GM12878 (cell line): ENCODE measurements at regions not wholly inside any gene's neighbourhood (a gene's known extent, or its start where the extent isn't known, plus 50 kb on each side); places are given as distances from the start of the nearest gene placed in this dataset.

Experiments used
- ATAC-seq: fragments of 200-7000 bp; cut with Tn5 transposase; 3 replicates; pipeline ENCODE4 v1.9.1; 2020; ENCODE audit warnings: mild to moderate bottlenecking, moderate library complexity
- BruUV-seq: library from RNA; stranded (reverse); fragments of 400-500 nt; replicated peaks from 2 replicates; lab custom pipeline; 2021; lab: Mats Ljungman, UMichigan
- CTCF ChIA-PET: fragments of 300-600 bp; sonication (Branson Sonifier 250); formaldehyde crosslinking; extraction: SDS; loops from one replicate; lab custom pipeline; 2021; ENCODE audit warnings: inconsistent platforms; lab: Yijun Ruan, JAX
- POLR2A ChIA-PET: fragments of 350-600 bp; formaldehyde crosslinking; extraction: SDS; loops from one replicate; lab custom pipeline; 2021; ENCODE audit warnings: inconsistent platforms; lab: Charles Lee
- RAD21 ChIA-PET: fragments of 300-600 bp; sonication (Branson Sonifier 250); formaldehyde crosslinking; loops from one replicate; lab custom pipeline; 2023; ENCODE audit warnings: antibody characterized with exemption; ENCODE audit not compliant: unreplicated experiment; lab: Charles Lee
- SMC1A ChIA-PET: fragments of 300-600 bp; sonication (Branson Sonifier 250); formaldehyde crosslinking; loops from one replicate; lab custom pipeline; 2023; ENCODE audit not compliant: unreplicated experiment, uncharacterized antibody; lab: Charles Lee
- DNase-seq: peaks from one replicate; pipeline ENCODE4 v3.0.0-alpha.2; 2011; ENCODE audit warnings: low read depth, low spot score
- FAIRE-seq: peaks from 3 replicates; lab custom pipeline; 2011; peaks lifted over from hg19 to GRCh38; lab: Jason Lieb, UNC
- H2AFZ ChIP-seq: 2 replicates; pipeline ENCODE4 v1.6.0; 2011; ENCODE audit warnings: low read depth, low read length, control low read depth; ENCODE audit not compliant: control insufficient read depth
- H3K27ac ChIP-seq: 2 replicates; pipeline ENCODE4 v1.5.1; 2011; ENCODE audit warnings: control low read depth; ENCODE audit not compliant: control insufficient read depth, insufficient read depth
- H3K27me3 ChIP-seq, 2 experiments: replicated peaks in 1 of 2; 2 replicates each; pipeline versions ENCODE4 v1.6.0 to v1.6.1; 2011; ENCODE audit warnings: low read length in 1 of 2; ENCODE audit not compliant: control insufficient read depth in 2 of 2, insufficient read depth in 2 of 2
- H3K36me3 ChIP-seq, 2 experiments: 2 replicates each; pipeline ENCODE4 v1.5.1; 2011; ENCODE audit warnings: low read length in 1 of 2; ENCODE audit not compliant: control insufficient read depth in 2 of 2, insufficient read depth in 2 of 2
- H3K4me1 ChIP-seq: 2 replicates; pipeline ENCODE4 v1.6.1; 2011; ENCODE audit warnings: mild to moderate bottlenecking, low read length, moderate library complexity, mixed read lengths; ENCODE audit not compliant: control insufficient read depth, insufficient read depth
- H3K4me2 ChIP-seq: 2 replicates; pipeline ENCODE4 v1.6.0; 2011; ENCODE audit warnings: control low read depth; ENCODE audit not compliant: control insufficient read depth, insufficient read depth
- H3K4me3 ChIP-seq: fragments of 200-600 bp; sonication (generic); 2 replicates; pipeline ENCODE4 v1.5.1; 2016
- H3K79me2 ChIP-seq: 2 replicates; pipeline ENCODE4 v1.6.0; 2011; ENCODE audit warnings: low read length; ENCODE audit not compliant: control insufficient read depth, insufficient read depth
- H3K9ac ChIP-seq: 2 replicates; pipeline ENCODE4 v1.8.0; 2011; ENCODE audit warnings: low read length, control low read depth, mixed read lengths; ENCODE audit not compliant: control insufficient read depth, insufficient read depth
- H3K9me3 ChIP-seq: replicated peaks from 3 replicates; pipeline ENCODE4 v1.5.1; 2011; ENCODE audit warnings: mild to moderate bottlenecking, low read length; ENCODE audit not compliant: control insufficient read depth, insufficient read depth
- H4K20me1 ChIP-seq: 2 replicates; pipeline ENCODE4 v1.6.0; 2011; ENCODE audit not compliant: control insufficient read depth, insufficient read depth
- CEBPZ ChIP-seq: fragments of 150-350 bp; IDR thresholded peaks from 2 replicates; pipeline ENCODE4 v1.6.1; 2016; ENCODE audit warnings: low read depth, low read length
- CHD4 ChIP-seq: fragments of 200-600 bp; sonication (generic); IDR thresholded peaks from 2 replicates; pipeline ENCODE4 v1.6.1; 2016; ENCODE audit warnings: mild to moderate bottlenecking
- E4F1 ChIP-seq: fragments of 450-650 bp; IDR thresholded peaks from 2 replicates; pipeline ENCODE4 v1.6.1; 2018; ENCODE audit warnings: borderline replicate concordance, mild to moderate bottlenecking; ENCODE audit not compliant: partially characterized antibody
- HCFC1 ChIP-seq: fragments of 150-350 bp; IDR thresholded peaks from 2 replicates; pipeline ENCODE4 v1.6.1; 2014; ENCODE audit warnings: low read length
- KAT2A ChIP-seq: conservative IDR thresholded peaks from 2 replicates; pipeline ENCODE4 v1.6.1; 2011; ENCODE audit warnings: low read depth, low read length; ENCODE audit not compliant: control insufficient read depth
- NFIC ChIP-seq: IDR thresholded peaks from 2 replicates; pipeline ENCODE4 v1.6.1; 2012; ENCODE audit warnings: low read depth, mild to moderate bottlenecking, inconsistent platforms, low read length, moderate library complexity
- RAD51 ChIP-seq: fragments of 450-650 bp; IDR thresholded peaks from 2 replicates; pipeline ENCODE4 v1.6.1; 2016; ENCODE audit warnings: moderate library complexity, mild to moderate bottlenecking, inconsistent platforms
- RELA ChIP-seq: fragments of 450-650 bp; IDR thresholded peaks from 2 replicates; pipeline ENCODE4 v1.8.0; 2014; ENCODE audit warnings: borderline replicate concordance; ENCODE audit not compliant: partially characterized antibody
- SIX5 ChIP-seq: IDR thresholded peaks from 2 replicates; pipeline ENCODE4 v1.6.1; 2011; ENCODE audit warnings: mild to moderate bottlenecking, low read depth, low read length, moderate library complexity; ENCODE audit not compliant: severe bottlenecking
- TBL1XR1 ChIP-seq: IDR thresholded peaks from 2 replicates; pipeline ENCODE4 v1.6.1; 2012; ENCODE audit warnings: low read depth, low read length, improper control_type of control experiment
- TCF12 ChIP-seq: IDR thresholded peaks from 2 replicates; pipeline ENCODE4 v1.6.1; 2011; ENCODE audit warnings: low read depth, mild to moderate bottlenecking, low read length
- TCF7 ChIP-seq: IDR thresholded peaks from 2 replicates; pipeline ENCODE4 v1.6.1; 2014; ENCODE audit warnings: antibody characterized with exemption, borderline replicate concordance
- WGBS: methylation state at CpG from one replicate; pipeline ENCODE4 v1.1.6; 2016; ENCODE audit warnings: low lambda C conversion rate; ENCODE audit not compliant: insufficient replicate concordance, insufficient coverage; ENCODE audit errors: missing lambda C conversion rate; 5-methylcytosine and 5-hydroxymethylcytosine counted together
- in situ Hi-C: fragments of 300-500 bp; cut with MboI; formaldehyde crosslinking; loops from 9 replicates; pipeline ENCODE4 v1.14.3; 2018; ENCODE audit warnings: mixed read lengths
- intact Hi-C: fragments of 100-400 bp; cut with micrococcal nuclease; formaldehyde crosslinking; loops from one replicate; pipeline ENCODE4 v1.14.2; 2022; ENCODE audit not compliant: unreplicated experiment
- TF ChIP-seq, protein P1 (sequence below): fragments of 450-650 bp; IDR thresholded peaks from 2 replicates; pipeline ENCODE4 v1.6.1; 2016; ENCODE audit warnings: mild to moderate bottlenecking

DNA sequence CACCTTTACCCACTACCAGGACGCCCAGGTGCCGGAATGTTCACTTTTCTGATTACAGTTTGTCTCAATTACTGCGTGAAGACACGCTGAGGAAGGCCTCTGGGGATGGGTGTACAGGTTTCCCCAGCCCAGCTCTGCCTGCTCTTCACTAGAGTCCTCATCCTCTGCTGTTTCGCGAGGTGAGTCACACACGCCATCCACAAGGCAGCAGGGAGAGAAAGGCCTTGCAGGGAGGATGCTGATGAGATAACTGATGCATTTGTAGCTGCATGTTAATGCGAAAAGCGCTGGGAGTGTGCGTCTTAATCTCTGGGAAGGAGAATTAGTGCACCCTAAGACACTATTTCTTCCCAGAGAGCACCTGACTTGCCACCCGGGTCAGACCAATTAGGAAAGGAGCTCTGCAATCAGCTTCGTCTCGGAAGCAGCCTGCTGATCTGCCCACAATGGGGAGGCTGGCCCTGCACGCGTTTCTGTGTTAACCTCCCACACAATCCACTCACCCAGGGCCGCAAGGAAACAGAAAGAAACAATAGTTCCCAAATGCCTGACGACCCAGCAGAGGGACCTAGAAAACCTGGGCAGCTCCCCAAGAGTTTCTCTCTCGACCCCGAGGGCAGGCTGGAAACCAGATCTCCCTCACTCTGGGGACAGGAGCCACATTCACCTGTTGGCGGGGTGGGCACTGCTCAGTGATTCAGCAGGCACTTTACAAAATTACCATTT, 578.7 kb downstream of the GLRX3 start (continued):
- TF ChIP-seq, protein P1, sequence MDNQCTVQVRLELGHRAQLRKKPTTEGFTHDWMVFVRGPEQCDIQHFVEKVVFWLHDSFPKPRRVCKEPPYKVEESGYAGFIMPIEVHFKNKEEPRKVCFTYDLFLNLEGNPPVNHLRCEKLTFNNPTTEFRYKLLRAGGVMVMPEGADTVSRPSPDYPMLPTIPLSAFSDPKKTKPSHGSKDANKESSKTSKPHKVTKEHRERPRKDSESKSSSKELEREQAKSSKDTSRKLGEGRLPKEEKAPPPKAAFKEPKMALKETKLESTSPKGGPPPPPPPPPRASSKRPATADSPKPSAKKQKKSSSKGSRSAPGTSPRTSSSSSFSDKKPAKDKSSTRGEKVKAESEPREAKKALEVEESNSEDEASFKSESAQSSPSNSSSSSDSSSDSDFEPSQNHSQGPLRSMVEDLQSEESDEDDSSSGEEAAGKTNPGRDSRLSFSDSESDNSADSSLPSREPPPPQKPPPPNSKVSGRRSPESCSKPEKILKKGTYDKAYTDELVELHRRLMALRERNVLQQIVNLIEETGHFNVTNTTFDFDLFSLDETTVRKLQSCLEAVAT: no peak
- TF ChIP-seq TBL1XR1: no peak
- no peak for TF ChIP-seq RELA
- no peak for TF ChIP-seq RAD51
- TF ChIP-seq, all 136 proteins: peak for 0

GRCh38 chr10:130715686-130716670, 579.8 kb downstream of the GLRX3 start:
- in situ Hi-C loops: no loop called here
- ChIA-PET RAD21 (no interaction called here), POLR2A (no interaction called here), SMC1A (no interaction called here), CTCF (no interaction called here)
- TF ChIP-seq TCF7 (no peak), HCFC1 (no peak), E4F1 (no peak), NFIC (no peak), TCF12 (no peak), SIX5 (no peak), CEBPZ (no peak), KAT2A (no peak), CHD4 (no peak)
- intact Hi-C loops: no loop called here
- Histone ChIP-seq H3K9me3 (no peaks in the 10 kb centered on the region), H3K36me3 (no peaks in the 10 kb centered on the region), H3K27ac (no peak overlapping the region), H3K9ac (no peak overlapping the region), H3K4me3 (no peak overlapping the region), H3K4me1 (no peaks in the 10 kb centered on the region), H4K20me1 (no peaks in the 10 kb centered on the region), H2AFZ (no peak overlapping the region), H3K27me3 (no peaks in the 10 kb centered on the region), H3K79me2 (no peaks in the 10 kb centered on the region), H3K4me2 (no peak overlapping the region)
- no TSS peak for BruUV-seq
- no peak for DNase-seq
- no peak for ATAC-seq
- 30% methylated on average over 12 of the region's 12 CpGs for WGBS
- FAIRE-seq: no peak
